CD14-positive monocyte (primary cell): ENCODE measurements at regions not wholly inside any gene's neighbourhood (a gene's known extent, or its start where the extent isn't known, plus 50 kb on each side); places are given as distances from the start of the nearest gene placed in this dataset.
"Not testable (repeated sequence)": the region's sequence is repeated elsewhere in the genome, so short reads cannot be mapped to it uniquely, and the experiment has no call there.

Experiments used
- DNase-seq, 3 donors: peaks; one replicate each; pipeline ENCODE4 v3.0.0-alpha.2; 2011 to 2022
- H2AFZ ChIP-seq: 2 replicates; pipeline ENCODE4 v1.6.0; 2012; ENCODE audit warnings: mild to moderate bottlenecking, low read depth, low read length, inconsistent platforms; ENCODE audit not compliant: insufficient read depth, poor library complexity, severe bottlenecking
- H3K27ac ChIP-seq, 2 donors: 1 replicate in 1 of 2; 2 replicates in 1 of 2; pipeline ENCODE4 v1.5.1; 2012 to 2013; ENCODE audit warnings: low read length in 2 of 2, control low read depth in 1 of 2, inconsistent platforms in 1 of 2, low read depth in 1 of 2, mild to moderate bottlenecking in 1 of 2
- H3K27me3 ChIP-seq, 2 donors: one replicate each; pipeline versions ENCODE4 v1.6.0 to v1.6.1; 2011 to 2013; ENCODE audit warnings: low read length in 2 of 2; ENCODE audit not compliant: control insufficient read depth in 2 of 2, insufficient read depth in 2 of 2
- H3K36me3 ChIP-seq, 2 donors: replicated peaks in 1 of 2; 1 replicate in 1 of 2; 2 replicates in 1 of 2; pipeline versions ENCODE4 v1.5.1 to v1.6.1; 2012 to 2013; ENCODE audit warnings: low read length in 2 of 2, control low read depth in 1 of 2, inconsistent platforms in 1 of 2, mild to moderate bottlenecking in 1 of 2; ENCODE audit not compliant: insufficient read depth in 2 of 2, control insufficient read depth in 1 of 2
- H3K4me1 ChIP-seq, 2 donors: 1 replicate in 1 of 2; 2 replicates in 1 of 2; pipeline versions ENCODE4 v1.5.1 to v1.6.1; 2012 to 2013; ENCODE audit warnings: low read length in 2 of 2, control low read depth in 1 of 2, inconsistent platforms in 1 of 2, mild to moderate bottlenecking in 1 of 2, moderate library complexity in 1 of 2; ENCODE audit not compliant: insufficient read depth in 2 of 2, control insufficient read depth in 1 of 2
- H3K4me2 ChIP-seq: replicated peaks from 2 replicates; pipeline ENCODE3; 2012; ENCODE audit warnings: low read length, moderate library complexity, mild to moderate bottlenecking; ENCODE audit not compliant: poor library complexity, severe bottlenecking; ENCODE audit errors: extremely low read depth
- H3K4me3 ChIP-seq, 3 experiments: fragments of 200-600 bp in 1 of 3; sonication (generic) in 1 of 3; replicated peaks in 1 of 3; 1 replicate in 2 of 3; 2 replicates in 1 of 3; pipeline ENCODE4 v1.5.1; 2011 to 2013; ENCODE audit warnings: low read length in 3 of 3, mild to moderate bottlenecking in 3 of 3, control low read depth in 2 of 3, low read depth in 2 of 3, inconsistent platforms in 1 of 3, moderate library complexity in 1 of 3
- H3K79me2 ChIP-seq: 2 replicates; pipeline ENCODE4 v1.6.0; 2012; ENCODE audit warnings: mild to moderate bottlenecking, control low read depth, inconsistent platforms, low read length, moderate library complexity; ENCODE audit not compliant: insufficient read depth
- H3K9ac ChIP-seq: 2 replicates; pipeline ENCODE4 v1.6.0; 2017; ENCODE audit warnings: low read length, mild to moderate bottlenecking; ENCODE audit not compliant: insufficient read depth, poor library complexity, severe bottlenecking
- H3K9me3 ChIP-seq, 2 donors: replicated peaks in 1 of 2; 1 replicate in 1 of 2; 2 replicates in 1 of 2; pipeline versions ENCODE4 v1.5.1 to v1.6.1; 2012 to 2013; ENCODE audit warnings: low read length in 2 of 2, control low read depth in 1 of 2; ENCODE audit not compliant: control insufficient read depth in 1 of 2, insufficient read depth in 1 of 2
- H4K20me1 ChIP-seq: 2 replicates; pipeline ENCODE4 v1.6.0; 2012; ENCODE audit warnings: mild to moderate bottlenecking, low read length, control low read depth, moderate library complexity; ENCODE audit not compliant: insufficient read depth
- H3K27ac Mint-ChIP-seq, 7 donors: one replicate each; pipeline ENCODE4 v1.8.0; 2020; ENCODE audit warnings: mild to moderate bottlenecking in 7 of 7, mixed read lengths in 7 of 7, moderate library complexity in 6 of 7, inconsistent platforms in 2 of 7
- H3K27me3 Mint-ChIP-seq, 3 donors: one replicate each; pipeline ENCODE4 v1.8.0; 2021 to 2022; ENCODE audit warnings: low read depth in 3 of 3, mild to moderate bottlenecking in 3 of 3, mixed read lengths in 3 of 3, moderate library complexity in 3 of 3, inconsistent platforms in 1 of 3
- H3K36me3 Mint-ChIP-seq, 2 donors: one replicate each; pipeline ENCODE4 v1.8.0; 2020; ENCODE audit warnings: mixed read lengths in 2 of 2, inconsistent platforms in 1 of 2, mild to moderate bottlenecking in 1 of 2
- H3K4me1 Mint-ChIP-seq: one replicate; pipeline ENCODE4 v1.8.0; 2020; ENCODE audit warnings: mild to moderate bottlenecking, mixed read lengths
- H3K4me3 Mint-ChIP-seq, 2 donors: one replicate each; pipeline ENCODE4 v1.8.0; 2020; ENCODE audit warnings: mild to moderate bottlenecking in 2 of 2, mixed read lengths in 2 of 2, moderate library complexity in 1 of 2
- H3K9me3 Mint-ChIP-seq, 7 donors: one replicate each; pipeline ENCODE4 v1.8.0; 2020 to 2022; ENCODE audit warnings: mixed read lengths in 7 of 7, mild to moderate bottlenecking in 6 of 7, moderate library complexity in 6 of 7, inconsistent platforms in 2 of 7
- WGBS: methylation state at CpG from one replicate; pipeline ENCODE4 v1.1.5; 2013; ENCODE audit warnings: missing lambda C conversion rate; ENCODE audit not compliant: insufficient coverage; 5-methylcytosine and 5-hydroxymethylcytosine counted together
- intact Hi-C, 2 donors: fragments of 100-400 bp; cut with micrococcal nuclease; formaldehyde crosslinking; loops; one replicate each; pipeline versions ENCODE4 v1.15.0 to v1.15.1; 2023
- TF ChIP-seq, protein P1 (sequence below): fragments of 200-600 bp; IDR thresholded peaks from one replicate; pipeline ENCODE4 v1.8.0; 2022; ENCODE audit warnings: antibody characterized with exemption, mild to moderate bottlenecking

DNA sequence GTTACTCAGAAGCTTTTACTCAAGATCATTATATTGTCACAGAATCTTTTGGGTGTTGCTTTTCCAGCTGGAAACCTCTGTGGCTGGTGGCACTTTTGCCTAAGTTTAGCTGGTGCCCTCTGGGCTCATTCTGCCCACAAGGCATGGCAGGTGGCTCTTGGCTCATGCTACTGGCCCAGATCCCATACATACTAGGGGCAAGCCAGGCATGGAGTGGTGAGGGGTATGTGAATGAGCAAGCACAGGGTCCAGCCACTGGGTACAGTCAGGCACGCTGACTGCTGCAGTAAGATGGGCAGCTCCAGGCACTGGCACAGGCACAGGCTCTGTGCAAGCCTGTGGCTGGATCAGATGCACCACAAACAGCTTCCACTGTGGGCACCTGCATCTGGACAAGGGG is 375.0 kb upstream of the SEMA3C start:
- 100% methylated on average over 1 of the region's 1 CpG for WGBS
- Histone ChIP-seq H3K79me2 (no peaks in the 10 kb centered on the region), H3K36me3 (no peaks in the 10 kb centered on the region), H3K27me3 (no peaks in the 10 kb centered on the region), H3K4me3 (no peak overlapping the region), H3K9ac (no peak overlapping the region), H2AFZ (no peak overlapping the region), H3K4me2 (no peak overlapping the region), H3K27ac (no peak overlapping the region), H3K4me1 (no peaks in the 10 kb centered on the region), H4K20me1 (no peaks in the 10 kb centered on the region), H3K9me3 (peaks cover 0 to 6% of the 10 kb centered on the region in 2 donors)
- H3K4me3 Mint-ChIP-seq = no peak overlapping the region
- intact Hi-C loops = no loop called here
- H3K27ac Mint-ChIP-seq = no peak overlapping the region
- no peak for DNase-seq
- peaks cover 0 to 3% (median 0%) of the 10 kb centered on the region in 3 donors for H3K27me3 Mint-ChIP-seq
- no peaks in the 10 kb centered on the region for H3K4me1 Mint-ChIP-seq
- TF ChIP-seq, protein P1, sequence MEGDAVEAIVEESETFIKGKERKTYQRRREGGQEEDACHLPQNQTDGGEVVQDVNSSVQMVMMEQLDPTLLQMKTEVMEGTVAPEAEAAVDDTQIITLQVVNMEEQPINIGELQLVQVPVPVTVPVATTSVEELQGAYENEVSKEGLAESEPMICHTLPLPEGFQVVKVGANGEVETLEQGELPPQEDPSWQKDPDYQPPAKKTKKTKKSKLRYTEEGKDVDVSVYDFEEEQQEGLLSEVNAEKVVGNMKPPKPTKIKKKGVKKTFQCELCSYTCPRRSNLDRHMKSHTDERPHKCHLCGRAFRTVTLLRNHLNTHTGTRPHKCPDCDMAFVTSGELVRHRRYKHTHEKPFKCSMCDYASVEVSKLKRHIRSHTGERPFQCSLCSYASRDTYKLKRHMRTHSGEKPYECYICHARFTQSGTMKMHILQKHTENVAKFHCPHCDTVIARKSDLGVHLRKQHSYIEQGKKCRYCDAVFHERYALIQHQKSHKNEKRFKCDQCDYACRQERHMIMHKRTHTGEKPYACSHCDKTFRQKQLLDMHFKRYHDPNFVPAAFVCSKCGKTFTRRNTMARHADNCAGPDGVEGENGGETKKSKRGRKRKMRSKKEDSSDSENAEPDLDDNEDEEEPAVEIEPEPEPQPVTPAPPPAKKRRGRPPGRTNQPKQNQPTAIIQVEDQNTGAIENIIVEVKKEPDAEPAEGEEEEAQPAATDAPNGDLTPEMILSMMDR = no peak
- no peaks in the 10 kb centered on the region for H3K36me3 Mint-ChIP-seq
- H3K9me3 Mint-ChIP-seq = peaks cover 0 to 4% (median 2%) of the 10 kb centered on the region in 7 donors

- H4K20me1 ChIP-seq, intact Hi-C loops, H3K9me3 ChIP-seq, H3K9ac ChIP-seq, H2AFZ ChIP-seq, H3K27me3 ChIP-seq, H3K4me2 ChIP-seq, H3K4me1 Mint-ChIP-seq, H3K27me3 Mint-ChIP-seq, H3K4me3 Mint-ChIP-seq, H3K36me3 Mint-ChIP-seq, DNase-seq, H3K36me3 ChIP-seq, H3K4me3 ChIP-seq, H3K27ac Mint-ChIP-seq, H3K79me2 ChIP-seq, H3K4me1 ChIP-seq, H3K27ac ChIP-seq: not testable (repeated sequence)
- 94% methylated on average over 2 of the region's 4 CpGs for WGBS
- peaks cover 0 to 11% (median 3%) of the 10 kb centered on the region in 7 donors for H3K9me3 Mint-ChIP-seq
Measured at GRCh38 chr7:81286754-81287153, 367.9 kb upstream of the SEMA3C start.
